ENCODE measurements at regions not wholly inside any gene's neighbourhood (a gene's known extent, or its start where the extent isn't known, plus 50 kb on each side); places are given as distances from the start of the nearest gene placed in this dataset.

DNA sequence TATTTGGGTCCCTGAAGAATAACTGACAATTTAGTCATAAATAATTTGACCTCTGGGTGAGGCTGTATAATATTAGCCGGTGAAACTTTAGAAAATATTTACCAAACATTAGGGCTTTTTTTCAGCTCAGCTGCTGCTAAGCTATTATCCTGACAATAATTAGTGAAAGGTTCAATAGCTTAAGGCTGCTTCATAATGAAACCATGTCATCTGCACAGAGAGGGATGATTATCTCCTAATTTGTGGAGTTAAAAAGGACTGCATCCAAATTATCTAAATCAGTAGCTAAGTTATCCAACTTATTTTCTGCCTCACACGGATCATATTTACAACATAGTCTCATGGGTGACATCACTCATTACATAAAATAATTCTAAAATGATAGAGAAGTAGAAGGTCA is 1249.8 kb downstream of the RAPGEF2 start (continued):
- TF ChIP-seq CHD7 (IDR thresholded peaks at IDR 0.05; ENCODE audit: insufficient replicate concordance, low read length) (no peak), ASH2L (IDR thresholded peaks at IDR 0.05; ENCODE audit: low read length) (no peak), RAD21 (IDR thresholded peaks at IDR 0.05 in 1 of 2, conservative IDR thresholded peaks at IDR 0.05 in 1 of 2; ENCODE audit: low read depth in 2 of 2, low read length in 2 of 2) (no peak), NANOG (IDR thresholded peaks at IDR 0.05; ENCODE audit: insufficient read depth, low read depth, low read length, poor library complexity, severe bottlenecking) (no peak), POU5F1 (IDR thresholded peaks at IDR 0.05; ENCODE audit: low read depth, low read length) (no peak), CHD2 (IDR thresholded peaks at IDR 0.05; ENCODE audit: low read length) (no peak)
- TF ChIP-seq, protein P1, sequence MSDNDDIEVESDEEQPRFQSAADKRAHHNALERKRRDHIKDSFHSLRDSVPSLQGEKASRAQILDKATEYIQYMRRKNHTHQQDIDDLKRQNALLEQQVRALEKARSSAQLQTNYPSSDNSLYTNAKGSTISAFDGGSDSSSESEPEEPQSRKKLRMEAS (IDR thresholded peaks at IDR 0.05), result no peak

All from H1 (cell line).